DND-41 (cell line): ENCODE measurements at regions not wholly inside any gene's neighbourhood (a gene's known extent, or its start where the extent isn't known, plus 50 kb on each side); places are given as distances from the start of the nearest gene placed in this dataset.

Source experiments
- ATAC-seq: fragments of 200-7000 bp; cut with Tn5 transposase; 3 replicates; pipeline ENCODE4 v1.9.1; 2021; ENCODE audit warnings: low read depth; ENCODE audit not compliant: insufficient read depth
- DNase-seq: peaks from one replicate; pipeline ENCODE4 v3.0.0-alpha.2; 2020
- H2AFZ ChIP-seq: 2 replicates; pipeline ENCODE4 v1.6.0; 2012; ENCODE audit warnings: low read depth, low read length
- H3K27ac ChIP-seq: 2 replicates; pipeline ENCODE4 v1.5.1; 2012; ENCODE audit warnings: low read length, inconsistent platforms
- H3K27me3 ChIP-seq: fragments of 200-600 bp; sonication (generic); 2 replicates; pipeline ENCODE4 v1.6.0; 2012; ENCODE audit warnings: low read length, mild to moderate bottlenecking, inconsistent platforms; ENCODE audit not compliant: insufficient read depth, poor library complexity
- H3K36me3 ChIP-seq: 2 replicates; pipeline ENCODE4 v1.5.1; 2012; ENCODE audit warnings: low read length, inconsistent platforms; ENCODE audit not compliant: insufficient read depth
- H3K4me1 ChIP-seq: 2 replicates; pipeline ENCODE4 v1.5.1; 2012; ENCODE audit warnings: mild to moderate bottlenecking, low read length; ENCODE audit not compliant: insufficient read depth
- H3K4me2 ChIP-seq: 2 replicates; pipeline ENCODE4 v1.6.0; 2012; ENCODE audit warnings: mild to moderate bottlenecking, moderate library complexity, low read length, inconsistent platforms; ENCODE audit not compliant: insufficient read depth
- H3K4me3 ChIP-seq, 2 experiments: fragments of 200-600 bp in 1 of 2; shearing (Covaris generic) in 1 of 2; 2 replicates each; pipeline ENCODE4 v1.5.1; 2012 to 2016; ENCODE audit warnings: inconsistent platforms in 2 of 2, low read length in 2 of 2, mild to moderate bottlenecking in 2 of 2, low read depth in 1 of 2, moderate library complexity in 1 of 2
- H3K79me2 ChIP-seq: 2 replicates; pipeline ENCODE4 v1.6.0; 2012; ENCODE audit warnings: low read length, inconsistent platforms; ENCODE audit not compliant: insufficient read depth
- H3K9ac ChIP-seq: 2 replicates; pipeline ENCODE4 v1.6.0; 2012; ENCODE audit warnings: low read depth, mild to moderate bottlenecking, inconsistent platforms, low read length, moderate library complexity
- H3K9me3 ChIP-seq: 2 replicates; pipeline ENCODE4 v1.5.1; 2012; ENCODE audit warnings: low read length, moderate library complexity, mild to moderate bottlenecking, inconsistent platforms; ENCODE audit not compliant: insufficient read depth, severe bottlenecking
- H4K20me1 ChIP-seq: 2 replicates; pipeline ENCODE4 v1.6.0; 2012; ENCODE audit warnings: low read length; ENCODE audit not compliant: insufficient read depth
- CTCF ChIP-seq: IDR thresholded peaks from 2 replicates; pipeline ENCODE4 v1.5.1; 2012; ENCODE audit warnings: borderline replicate concordance, low read length, moderate library complexity, mild to moderate bottlenecking; ENCODE audit not compliant: poor library complexity, severe bottlenecking; ENCODE audit errors: extremely low read depth
- EZH2 ChIP-seq: IDR thresholded peaks from 3 replicates; pipeline ENCODE4 v1.6.1; 2012; ENCODE audit warnings: borderline replicate concordance, low read depth, mild to moderate bottlenecking, moderate library complexity, low read length, inconsistent platforms; ENCODE audit not compliant: severe bottlenecking

- Histone ChIP-seq H3K4me1 (no peaks in the 10 kb centered on the region), H2AFZ (no peak overlapping the region), H3K79me2 (no peaks in the 10 kb centered on the region), H3K4me3 (no peak overlapping the region), H3K4me2 (no peak overlapping the region), H3K27ac (no peak overlapping the region), H3K36me3 (no peaks in the 10 kb centered on the region), H3K27me3 (no peaks in the 10 kb centered on the region), H3K9ac (no peak overlapping the region), H3K9me3 (no peaks in the 10 kb centered on the region), H4K20me1 (no peaks in the 10 kb centered on the region)
- DNase-seq (no peak), ATAC-seq (no peak)
- TF ChIP-seq EZH2 (no peak), CTCF (no peak)
These were observed 531.2 kb upstream of the MGAT4C start for GRCh38 chr12:86787419-86787818.

DNA sequence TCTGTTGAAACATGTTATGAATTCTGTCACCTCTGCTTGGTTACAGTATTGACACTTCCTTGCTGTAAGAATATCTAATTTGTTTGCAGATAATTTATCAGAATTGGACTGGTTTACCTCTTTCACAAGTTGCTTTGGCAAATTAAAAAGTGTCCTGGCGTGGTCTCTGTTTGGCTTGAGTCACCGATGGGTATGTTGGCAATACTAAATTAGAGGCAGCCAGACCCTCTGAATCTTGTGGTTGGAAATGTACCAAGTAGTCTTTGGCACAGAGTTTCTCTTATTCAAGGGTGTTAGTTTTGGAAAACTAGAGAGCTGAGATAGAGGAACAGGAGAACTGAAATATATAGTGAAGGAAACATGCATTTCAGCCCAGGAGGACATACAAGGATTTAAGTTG is 521.1 kb upstream of the MGAT4C start:
- no peak overlapping the region for H3K4me2 ChIP-seq
- H3K4me1 ChIP-seq: no peaks in the 10 kb centered on the region
- no peaks in the 10 kb centered on the region for H3K36me3 ChIP-seq
- TF ChIP-seq EZH2: no peak
- no peak for TF ChIP-seq CTCF
- no peak overlapping the region for H3K4me3 ChIP-seq
- ATAC-seq (no peak), DNase-seq (no peak)
- H3K9ac ChIP-seq: no peak overlapping the region
- no peak overlapping the region for H2AFZ ChIP-seq
- H3K79me2 ChIP-seq: no peaks in the 10 kb centered on the region
- H3K9me3 ChIP-seq: no peaks in the 10 kb centered on the region
- H4K20me1 ChIP-seq: no peaks in the 10 kb centered on the region
- H3K27me3 ChIP-seq: no peaks in the 10 kb centered on the region
- no peak overlapping the region for H3K27ac ChIP-seq

GRCh38 chr12:86774841-86775388 is 518.7 kb upstream of the MGAT4C start:
- Histone ChIP-seq H3K4me3 (no peak overlapping the region), H4K20me1 (no peaks in the 10 kb centered on the region), H3K4me2 (no peak overlapping the region), H3K36me3 (no peaks in the 10 kb centered on the region), H3K79me2 (no peaks in the 10 kb centered on the region), H3K27me3 (no peaks in the 10 kb centered on the region), H3K27ac (no peak overlapping the region), H3K9me3 (no peaks in the 10 kb centered on the region), H3K4me1 (no peaks in the 10 kb centered on the region), H2AFZ (no peak overlapping the region), H3K9ac (no peak overlapping the region)
- DNase-seq (no peak), ATAC-seq (no peak)
- no peak for TF ChIP-seq EZH2
- TF ChIP-seq CTCF: no peak

DNA sequence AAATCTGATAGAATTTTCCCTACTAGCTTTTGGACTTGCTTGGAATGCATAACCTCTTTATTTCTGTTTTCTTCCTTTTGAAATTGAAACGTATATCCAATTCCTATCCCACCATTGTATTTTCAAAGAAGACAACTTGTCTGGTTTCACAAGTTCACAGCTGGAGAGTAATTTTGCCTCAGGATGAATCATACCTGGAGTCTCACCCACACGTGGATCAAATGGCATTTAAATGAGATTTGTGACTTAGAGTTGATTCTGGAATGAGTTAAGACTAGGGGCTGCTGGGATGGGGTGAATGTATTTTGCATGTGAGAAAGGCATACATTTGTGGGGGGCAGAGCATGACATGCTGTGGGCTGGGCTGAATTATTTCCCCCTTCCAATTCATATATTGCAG is 516.5 kb upstream of the MGAT4C start:
- H3K36me3 ChIP-seq: no peaks in the 10 kb centered on the region
- H3K4me2 ChIP-seq: no peak overlapping the region
- H2AFZ ChIP-seq: no peak overlapping the region
- no peak overlapping the region for H3K9ac ChIP-seq
- no peak overlapping the region for H3K4me3 ChIP-seq
- H4K20me1 ChIP-seq: no peaks in the 10 kb centered on the region
- H3K9me3 ChIP-seq: no peaks in the 10 kb centered on the region
- no peak for TF ChIP-seq EZH2
- TF ChIP-seq CTCF: no peak
- no peak for DNase-seq
- H3K27ac ChIP-seq: no peak overlapping the region
- ATAC-seq: no peak
- no peaks in the 10 kb centered on the region for H3K4me1 ChIP-seq
- H3K27me3 ChIP-seq: no peaks in the 10 kb centered on the region
- no peaks in the 10 kb centered on the region for H3K79me2 ChIP-seq
